Esophagus mucosa (tissue), 1 donor: ENCODE measurements at regions not wholly inside any gene's neighbourhood (a gene's known extent, or its start where the extent isn't known, plus 50 kb on each side); places are given as distances from the start of the nearest gene placed in this dataset.
"Not testable (repeated sequence)": the region's sequence is repeated elsewhere in the genome, so short reads cannot be mapped to it uniquely, and the experiment has no call there.

Experiments
- ATAC-seq: fragments of 200-7000 bp; cut with Tn5 transposase; one replicate; pipeline ENCODE4 v1.9.1; 2020
- donor health status: DM: yes; HTN: yes; CAD: no.

DNA sequence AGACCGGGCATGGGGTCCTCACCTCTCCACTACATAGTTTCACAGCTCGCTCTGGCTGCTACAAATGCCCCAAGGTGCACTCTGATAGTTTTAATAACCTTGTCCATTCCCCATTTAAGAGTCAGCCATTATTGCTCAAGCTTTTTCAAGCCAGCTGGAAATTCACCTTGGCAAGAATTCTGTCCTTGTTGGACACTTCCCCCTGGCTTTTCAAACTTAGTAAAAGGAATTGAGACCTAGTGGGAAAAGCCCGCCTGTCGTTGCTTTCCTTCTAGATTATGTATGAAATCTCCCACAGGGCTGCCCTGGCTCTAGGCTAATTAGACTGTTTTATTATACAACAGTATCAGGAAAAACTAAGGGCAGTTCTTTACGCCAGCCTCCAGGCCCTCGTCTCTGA lies 293.7 kb upstream of the GADL1 start:
- ATAC-seq, result no peak

DNA sequence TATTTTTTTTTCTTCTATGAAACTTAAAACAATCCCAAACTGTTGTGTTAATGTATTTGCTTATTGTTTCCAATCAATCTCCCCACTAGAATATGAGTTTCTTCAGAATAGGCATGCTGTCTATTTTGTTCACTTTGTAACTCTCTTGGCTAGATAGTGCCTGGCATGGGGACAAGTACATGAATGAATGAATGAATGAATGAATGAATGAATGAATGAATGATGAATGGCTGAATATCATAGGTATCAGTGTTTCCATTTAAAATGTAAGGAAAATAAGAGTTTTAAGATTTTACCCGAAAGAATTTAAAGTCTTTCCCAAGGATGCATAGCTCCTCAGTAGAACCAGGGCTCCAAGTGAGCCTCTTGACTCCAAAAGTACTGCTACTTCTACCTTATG lies 294.9 kb upstream of the GADL1 start:
- no peak for ATAC-seq

DNA sequence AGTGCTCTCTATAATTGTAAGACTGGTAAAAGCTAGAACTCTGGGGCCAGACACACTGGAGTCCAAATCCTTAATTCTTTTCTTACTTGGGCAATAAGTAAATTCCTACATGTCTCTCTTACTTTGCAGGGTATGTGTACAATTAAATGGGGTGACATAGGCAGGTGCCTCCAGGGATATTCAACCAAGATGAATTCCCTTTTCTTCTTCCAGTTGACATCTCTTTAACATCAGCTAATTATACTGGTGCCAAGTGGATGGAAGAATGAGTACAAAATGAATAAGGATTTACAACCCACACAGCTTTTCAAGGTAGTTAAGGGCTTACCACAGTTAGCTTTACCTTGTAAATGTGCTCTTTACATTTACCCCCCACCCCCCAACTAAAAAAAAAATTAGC lies 295.5 kb upstream of the GADL1 start:
- ATAC-seq, result no peak

DNA sequence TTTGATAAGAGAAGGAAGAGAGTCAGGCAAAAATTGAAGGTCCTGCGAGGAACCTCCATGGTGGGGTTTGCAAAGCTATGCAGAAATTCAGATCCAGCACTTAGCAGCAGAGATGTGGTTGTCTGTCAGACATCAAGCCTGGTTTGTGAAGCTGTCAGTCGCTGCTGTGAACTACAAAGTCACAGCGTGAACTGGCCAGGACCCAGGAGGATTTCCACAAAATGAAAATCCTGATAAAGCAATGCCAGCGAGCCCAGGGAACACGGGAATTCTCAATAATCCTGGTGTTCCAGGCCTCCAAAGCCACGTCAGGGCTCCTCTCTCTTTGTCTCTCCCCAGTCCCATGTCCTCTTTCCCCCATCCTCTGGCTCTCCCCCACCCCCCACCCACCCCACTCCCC lies 296.9 kb upstream of the GADL1 start:
- ATAC-seq, result no peak

DNA sequence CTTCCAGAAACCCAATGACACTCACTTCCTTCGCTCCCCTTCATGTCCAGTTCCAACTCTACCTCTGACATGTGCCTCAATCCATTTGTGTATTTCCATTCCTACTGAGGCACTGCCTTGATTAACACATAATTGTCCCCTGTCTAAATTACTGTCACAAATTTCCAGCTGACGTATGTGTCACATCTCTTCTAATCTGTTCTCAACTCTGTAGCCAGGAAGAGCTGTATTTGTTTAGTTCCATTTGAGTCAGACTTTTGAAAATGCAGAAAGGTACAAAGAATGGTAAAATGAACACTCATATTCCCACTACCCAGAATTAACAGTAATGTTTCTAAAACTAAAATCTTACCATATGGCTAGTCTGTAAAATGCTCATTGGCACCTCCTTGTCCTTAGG lies 299.0 kb upstream of the GADL1 start:
- no peak for ATAC-seq

DNA sequence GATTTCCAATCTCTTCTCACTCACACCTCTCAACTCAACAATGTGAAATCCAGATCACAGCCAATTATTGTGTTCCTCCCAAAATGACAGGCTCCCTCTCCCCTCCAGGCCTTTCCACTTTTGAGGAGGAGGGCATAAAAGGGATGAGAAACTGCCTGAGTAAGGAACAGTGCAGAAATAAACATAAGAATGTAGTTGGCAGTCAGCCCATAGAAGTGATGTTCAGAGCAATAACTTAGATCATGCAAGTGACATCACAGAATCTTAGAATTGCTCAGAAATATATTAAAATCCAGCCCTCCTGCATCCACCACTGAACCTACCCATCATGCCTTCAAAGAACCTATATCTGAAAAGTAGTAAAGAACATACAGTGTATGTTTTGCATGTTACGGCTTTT lies 299.4 kb upstream of the GADL1 start:
- ATAC-seq, result no peak

DNA sequence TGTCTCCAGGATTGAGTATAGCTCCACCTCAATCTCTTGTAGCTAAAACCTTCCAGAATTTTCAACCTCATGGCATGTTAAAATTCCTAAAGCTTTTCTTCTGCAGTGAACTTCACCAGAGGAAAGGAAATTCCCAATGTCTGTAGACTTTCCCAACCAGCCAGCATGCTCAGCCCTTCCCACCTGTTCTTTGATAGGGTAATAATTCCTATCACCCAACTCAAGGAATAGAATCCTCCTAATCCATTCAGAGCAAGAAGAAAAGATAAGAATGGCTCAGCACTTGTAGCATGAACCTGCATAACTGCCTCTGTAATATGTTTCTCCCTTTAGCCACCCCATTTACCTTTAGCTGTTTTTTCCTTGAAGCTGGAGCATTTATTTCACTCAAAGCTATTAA lies 301.8 kb upstream of the GADL1 start:
- ATAC-seq, result no peak

DNA sequence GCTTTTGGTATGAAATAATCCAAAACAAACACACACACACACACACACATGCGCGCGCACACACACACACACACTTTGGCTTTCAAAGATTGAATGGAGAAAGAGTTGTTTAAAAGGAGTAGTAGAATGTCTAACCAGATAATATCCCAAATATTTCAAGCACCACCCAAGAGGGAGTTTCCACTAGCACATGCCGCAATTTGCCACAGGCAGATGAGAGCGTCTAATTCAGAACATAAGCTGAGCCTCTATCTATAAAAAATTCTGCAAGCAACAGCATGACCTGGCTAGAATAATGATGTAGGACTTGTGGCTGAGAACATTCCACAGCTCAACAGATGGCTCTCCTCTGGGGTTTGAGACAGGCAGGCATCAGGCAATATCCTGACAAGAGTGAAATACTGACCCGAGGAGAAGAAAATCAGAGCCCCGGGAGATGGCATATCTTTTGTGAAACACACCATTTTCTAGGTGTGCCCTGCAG lies 302.5 kb upstream of the GADL1 start:
- ATAC-seq, result peak; percentile 83

DNA sequence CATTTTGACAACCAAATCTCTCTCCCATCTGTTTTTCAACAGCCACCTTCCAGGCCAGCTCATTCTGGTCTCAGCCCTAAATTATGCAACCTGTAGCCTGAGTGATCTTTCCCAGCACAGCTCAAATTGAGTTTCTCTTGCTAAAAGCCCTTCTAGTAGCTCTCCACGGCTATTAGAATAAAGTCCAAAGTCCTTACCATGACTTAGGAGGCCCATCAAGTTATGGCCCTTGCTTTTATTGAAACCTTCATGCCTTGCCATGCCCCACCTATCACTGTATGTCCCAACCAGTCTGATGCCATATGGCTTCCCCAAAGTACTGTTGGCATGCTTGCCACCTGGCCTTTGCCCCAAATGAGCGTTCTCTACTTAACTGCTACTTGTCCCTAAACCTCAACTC lies 303.5 kb upstream of the GADL1 start:
- no peak for ATAC-seq

DNA sequence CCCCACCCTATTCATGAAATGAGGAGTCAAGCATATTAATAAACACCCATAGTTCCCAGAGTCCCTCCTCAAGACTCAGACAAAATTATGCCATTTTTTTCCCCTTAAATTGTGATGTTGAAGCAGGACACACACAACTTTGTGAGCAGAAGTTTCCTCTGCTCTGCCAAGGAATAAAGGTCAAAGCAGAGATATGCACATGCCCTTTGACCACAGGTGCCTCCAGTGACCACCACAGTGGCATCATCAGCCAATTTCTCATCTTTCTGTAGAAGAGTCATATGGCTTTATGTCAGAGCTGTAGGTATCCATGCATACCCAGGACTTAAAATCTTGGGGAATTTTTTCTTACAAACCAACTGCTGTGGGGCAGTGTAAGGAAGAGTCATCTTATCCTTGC lies 304.4 kb upstream of the GADL1 start:
- no peak for ATAC-seq

DNA sequence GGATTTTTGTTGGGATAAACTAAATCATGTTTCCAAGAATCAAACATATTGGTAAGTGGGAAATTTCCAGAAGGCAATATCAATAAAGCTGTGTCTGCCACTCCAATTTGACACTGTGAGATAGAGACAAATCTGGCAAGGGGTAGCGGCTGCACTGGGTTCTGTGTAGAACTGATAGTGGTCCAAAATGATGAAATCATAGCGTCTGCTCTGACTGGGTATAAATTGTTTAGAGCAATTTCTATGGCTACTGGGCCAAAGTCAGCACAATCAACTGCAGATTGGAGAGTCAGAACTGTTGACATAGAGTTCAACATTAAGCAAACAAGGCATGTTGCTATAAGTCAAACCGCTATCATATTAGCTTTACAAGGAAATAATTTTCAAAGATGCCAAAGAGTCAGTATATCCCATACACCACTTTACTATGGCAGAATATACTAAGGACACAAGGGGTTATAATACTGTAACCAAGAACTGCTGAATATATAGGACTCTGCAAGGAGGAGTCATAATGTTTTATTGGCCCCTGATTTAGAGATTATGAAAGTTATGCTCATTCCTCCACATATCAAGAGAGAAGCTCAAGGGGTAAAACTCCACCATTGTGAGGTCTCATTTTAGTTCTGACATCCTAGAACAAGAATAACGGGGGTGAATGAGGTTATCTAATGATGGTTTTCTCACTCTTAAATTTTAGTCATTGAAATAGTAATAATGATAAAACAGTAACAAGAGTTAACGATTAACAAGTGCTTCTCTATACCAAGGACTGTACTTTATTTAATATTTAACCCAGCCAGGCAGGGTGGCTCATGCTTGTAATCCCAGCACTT lies 309.7 kb upstream of the GADL1 start:
- no peak for ATAC-seq

DNA sequence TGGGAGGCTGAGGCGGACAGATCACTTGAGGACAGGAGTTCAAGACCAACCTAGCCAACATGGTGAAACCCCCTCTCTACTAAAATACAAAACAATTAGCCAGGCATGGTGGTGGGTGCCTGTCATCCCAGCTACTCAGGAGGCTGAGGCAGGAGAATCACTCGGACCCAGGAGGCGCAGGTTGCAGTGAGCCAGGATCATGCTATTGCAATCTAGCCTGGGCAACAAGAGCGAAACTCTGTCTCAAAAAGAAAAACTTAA lies 310.3 kb upstream of the GADL1 start:
- ATAC-seq, result not testable (repeated sequence)

DNA sequence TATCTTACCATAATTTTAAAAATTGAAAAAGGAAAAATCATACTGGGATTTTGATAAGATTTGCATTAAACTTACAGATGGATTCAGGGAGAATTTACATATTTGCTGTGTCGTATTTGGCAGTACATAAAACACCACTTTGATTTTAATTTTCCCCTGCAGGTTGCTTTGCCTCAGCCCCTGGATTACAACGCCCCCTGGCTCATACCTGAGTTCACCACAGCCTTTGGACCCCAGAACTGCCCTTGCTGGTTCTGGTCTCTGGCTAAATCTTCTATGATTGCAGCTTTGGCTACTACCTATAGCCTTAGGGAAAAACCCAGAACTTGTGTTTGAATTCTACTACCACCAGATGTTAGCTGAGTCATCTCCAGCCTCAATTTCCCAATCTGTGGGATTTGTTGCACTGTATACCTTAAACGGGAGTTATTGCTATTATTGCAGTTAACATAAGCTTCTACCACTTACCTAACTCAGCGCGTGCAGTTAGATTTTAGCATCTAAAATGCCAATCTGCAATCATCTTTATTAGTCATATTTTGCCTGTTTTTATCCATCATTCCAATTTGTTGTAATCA lies 315.7 kb upstream of the GADL1 start:
- no peak for ATAC-seq

DNA sequence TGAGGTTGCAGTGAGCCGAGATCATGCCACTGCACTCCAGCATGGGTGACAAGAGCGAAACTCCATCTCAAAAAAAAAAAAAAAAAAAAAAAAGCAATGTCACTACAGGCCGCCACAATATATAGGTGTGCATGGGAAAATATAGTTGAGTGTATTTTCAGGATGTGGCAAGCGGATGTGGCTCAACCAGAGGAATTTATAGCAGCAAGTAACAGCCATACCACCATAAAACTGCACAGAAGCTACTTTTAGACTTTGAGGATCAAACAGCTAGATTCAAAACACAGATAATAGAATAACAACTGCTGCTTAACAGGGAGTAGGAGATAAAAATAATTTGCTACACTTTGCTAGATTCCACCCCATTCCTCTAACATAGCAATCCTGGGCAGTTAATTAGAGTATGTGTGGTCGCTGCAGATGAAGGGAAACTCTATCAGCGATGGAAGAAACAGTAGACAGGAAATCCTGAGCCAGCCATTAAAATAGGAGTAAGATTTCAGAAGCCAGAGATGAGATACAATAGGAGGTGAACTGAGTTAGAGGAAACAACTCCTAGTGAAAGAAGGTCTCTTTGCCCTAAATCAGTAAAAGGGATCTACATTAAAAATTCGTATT lies 318.7 kb upstream of the STT3B start:
- ATAC-seq, result no peak

DNA sequence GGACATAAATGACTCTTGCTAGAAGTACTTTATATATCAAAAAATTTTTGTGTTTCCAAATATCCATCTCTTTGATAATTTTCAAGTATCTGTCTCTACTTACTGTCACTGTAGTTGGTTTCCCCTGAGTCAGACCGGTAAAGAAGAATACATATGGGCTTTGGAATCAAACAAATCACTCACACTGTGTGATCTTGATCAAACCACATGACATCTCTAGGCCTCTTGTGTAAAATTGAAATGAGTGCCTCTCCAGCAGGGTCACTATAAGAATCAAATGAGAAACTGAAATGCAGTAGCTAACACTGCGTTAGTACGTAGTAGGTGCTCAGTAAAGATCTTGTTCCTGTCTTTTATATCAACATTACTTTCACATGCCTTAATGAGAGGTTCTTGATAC lies 314.6 kb upstream of the STT3B start:
- ATAC-seq, result no peak

DNA sequence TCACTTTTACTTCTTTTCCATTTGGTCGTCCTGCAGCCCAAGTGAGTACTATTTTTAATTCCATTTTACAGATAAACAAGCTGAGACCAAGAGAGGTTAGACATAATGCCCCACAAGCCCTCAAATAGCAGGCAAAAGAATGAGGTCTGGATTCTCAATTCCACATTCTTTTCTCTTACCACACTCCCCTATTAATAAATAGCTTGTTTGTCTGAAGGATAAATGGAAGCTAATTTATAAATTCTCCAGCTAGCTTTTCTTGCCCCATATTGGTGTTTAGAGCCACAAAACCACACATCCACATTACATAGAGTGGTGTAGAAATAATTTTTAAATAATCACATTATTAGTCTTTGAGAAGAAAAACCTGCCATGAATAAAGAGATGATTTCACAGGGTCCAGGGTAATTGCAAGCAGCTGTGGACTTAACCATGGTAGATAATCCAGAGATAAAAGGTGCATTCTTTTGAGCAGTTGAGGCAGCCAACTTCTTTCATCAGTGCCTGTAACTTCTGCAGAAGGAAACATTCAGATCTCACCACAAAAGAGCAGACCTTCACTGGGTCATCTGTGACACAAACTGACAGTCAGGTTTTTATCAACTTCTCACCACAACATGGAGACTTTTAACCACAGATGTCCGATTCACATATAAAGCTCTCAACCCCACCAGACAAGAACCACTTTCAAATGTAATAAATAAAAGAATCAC lies 313.4 kb upstream of the STT3B start:
- no peak for ATAC-seq

DNA sequence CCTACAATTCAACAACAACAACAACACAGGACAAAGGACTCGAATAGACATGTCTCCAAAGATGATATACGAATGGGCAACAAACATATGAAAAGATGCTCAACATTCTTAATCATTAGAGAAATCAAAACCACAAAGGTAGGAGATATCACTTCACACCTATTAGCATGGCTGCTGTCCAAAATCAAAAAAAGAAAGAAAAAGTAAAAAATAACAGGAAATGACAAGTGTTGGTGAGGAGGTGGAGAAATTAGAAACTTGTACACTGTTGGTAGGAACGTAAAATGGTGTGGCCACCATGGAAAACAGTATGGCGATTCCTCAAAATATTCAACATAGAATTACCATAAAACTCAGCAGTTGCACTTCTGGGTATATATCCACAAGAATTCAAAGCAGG lies 312.3 kb upstream of the STT3B start:
- ATAC-seq, result no peak

DNA sequence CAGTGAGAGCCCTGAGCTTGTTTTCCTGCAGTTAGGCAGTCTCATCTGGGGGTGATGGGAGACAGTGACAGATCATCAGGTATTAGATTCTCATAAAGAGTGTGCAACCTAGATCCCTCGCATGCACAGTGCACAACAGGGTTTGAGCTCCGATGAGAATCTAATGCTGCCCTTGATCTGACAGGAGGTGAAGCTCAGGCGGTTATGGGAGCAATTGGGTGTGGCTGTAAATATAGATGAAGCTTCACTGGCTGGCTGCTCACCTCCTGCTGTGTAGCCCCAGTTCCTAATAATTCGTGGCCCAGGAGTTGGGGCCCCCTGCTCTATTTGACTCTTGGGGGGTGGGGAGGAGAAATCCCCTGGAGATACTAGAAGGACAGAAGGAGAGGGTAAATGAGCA lies 309.4 kb upstream of the STT3B start:
- no peak for ATAC-seq

DNA sequence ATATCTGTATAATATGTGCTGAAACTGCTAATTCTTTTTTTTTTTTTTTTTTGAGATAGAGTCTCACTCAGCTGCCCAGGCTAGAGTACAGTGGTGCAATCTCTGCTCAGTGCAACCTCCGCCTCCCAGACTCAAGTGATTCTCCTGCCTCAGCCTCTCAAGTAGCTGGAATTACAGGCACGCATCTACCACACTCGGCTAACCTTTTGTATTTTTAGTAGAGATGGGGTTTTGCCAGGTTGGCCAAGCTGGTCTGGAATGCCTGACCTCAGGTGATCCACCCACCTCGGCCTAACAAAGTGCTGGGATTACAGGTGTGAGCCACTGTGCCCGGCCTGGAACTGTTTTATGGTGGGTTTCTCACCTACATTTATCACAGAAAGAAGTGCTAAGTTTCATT lies 307.8 kb upstream of the STT3B start:
- ATAC-seq, result no peak

DNA sequence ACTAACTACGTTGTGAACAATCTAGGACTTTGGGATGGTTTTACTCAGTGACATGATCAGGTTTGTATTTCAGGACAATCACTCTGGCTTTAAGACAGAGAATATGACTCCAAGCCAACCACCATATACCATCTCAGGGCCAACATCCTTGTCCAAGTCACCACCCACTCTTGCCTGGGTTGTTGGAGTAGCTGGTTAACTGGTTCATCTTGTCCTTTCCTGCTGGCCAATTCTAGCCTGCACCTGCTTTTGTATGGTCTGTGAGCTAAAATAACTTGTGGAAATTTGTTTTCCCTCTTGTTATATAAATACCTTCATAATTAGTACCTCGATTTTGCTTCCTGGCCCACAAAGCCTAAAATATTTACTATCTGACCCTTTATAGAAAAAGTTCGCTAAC lies 306.8 kb upstream of the STT3B start:
- ATAC-seq, result peak; percentile 60

DNA sequence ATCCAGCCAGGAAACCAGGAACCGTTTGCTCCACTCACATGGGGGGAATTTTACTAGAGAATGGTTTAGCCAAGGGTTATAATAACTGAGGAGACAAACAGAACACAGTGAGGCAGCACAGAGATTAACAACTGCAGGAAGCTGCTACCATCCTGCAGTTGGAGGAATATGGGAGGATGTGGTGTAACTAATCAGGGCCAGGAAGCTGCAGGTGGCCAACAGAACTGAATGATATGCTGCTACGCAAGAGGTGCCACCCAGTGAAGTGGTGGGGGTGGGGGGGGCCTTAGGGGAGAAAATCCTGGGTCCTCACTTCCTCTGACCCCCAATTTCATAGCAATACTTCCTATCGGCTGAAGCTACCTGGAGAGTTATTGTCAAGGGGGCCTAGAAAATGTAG lies 306.4 kb upstream of the STT3B start:
- no peak for ATAC-seq

DNA sequence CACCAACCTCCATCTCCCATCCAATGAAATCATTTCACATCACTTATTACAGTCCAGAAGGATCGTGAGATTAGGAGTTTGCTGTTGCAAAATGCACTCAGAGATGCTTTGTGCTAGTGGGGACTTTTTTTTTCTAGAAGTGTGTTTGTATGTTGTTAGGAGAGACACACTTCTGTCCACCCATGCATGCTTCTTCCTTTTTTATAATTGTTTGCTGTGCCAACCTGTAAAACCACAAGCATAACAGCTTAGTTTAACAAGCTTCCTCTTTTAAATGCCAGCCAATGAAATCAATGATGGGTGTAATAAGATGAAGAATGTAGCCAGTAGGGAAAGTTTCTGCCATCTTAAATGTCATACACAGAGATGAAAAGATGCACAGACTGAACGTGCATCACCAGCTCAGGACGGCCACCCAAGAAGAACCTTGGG lies 305.6 kb upstream of the STT3B start:
- ATAC-seq, result peak; percentile 57

DNA sequence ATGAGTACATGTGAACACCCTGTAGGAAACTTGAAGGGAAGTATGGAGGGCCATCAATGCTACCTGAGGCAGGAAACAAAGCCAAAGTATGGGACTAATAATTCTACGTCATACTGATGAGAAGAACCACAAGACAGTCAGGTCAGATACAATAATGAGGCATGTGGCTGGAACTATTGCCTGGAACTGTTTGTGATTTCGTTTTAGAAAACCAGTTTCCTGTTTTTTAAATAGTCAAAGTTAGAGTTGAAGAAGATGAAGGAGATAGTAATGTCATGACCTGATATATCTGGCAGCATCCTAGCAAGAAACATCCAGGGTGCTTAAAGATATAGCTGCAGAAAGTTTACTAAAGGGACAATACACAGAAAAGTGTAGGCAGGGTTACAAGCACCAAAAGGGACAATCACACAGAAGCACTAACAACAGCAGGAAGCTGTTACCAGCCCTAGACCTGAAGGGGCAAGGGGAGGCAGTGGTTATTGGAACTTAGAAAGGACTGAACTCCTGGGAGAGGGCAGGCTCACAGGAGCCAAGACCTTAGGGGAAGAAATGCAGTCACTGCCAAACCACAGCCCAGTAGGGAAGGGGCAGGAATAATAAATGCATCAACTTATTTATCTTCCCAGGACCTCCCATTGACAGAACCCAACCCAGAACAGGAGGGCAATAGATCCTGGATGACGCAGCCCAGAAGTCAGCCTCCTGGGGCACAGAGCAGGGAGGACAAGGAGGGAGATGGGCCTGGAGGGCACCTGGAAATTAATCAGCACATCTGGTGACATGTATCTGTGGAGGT lies 302.1 kb upstream of the STT3B start:
- ATAC-seq, result no peak
